LoVo (cell line): ENCODE measurements at regions not wholly inside any gene's neighbourhood (a gene's known extent, or its start where the extent isn't known, plus 50 kb on each side); places are given as distances from the start of the nearest gene placed in this dataset.
"Not testable (repeated sequence)": the region's sequence is repeated elsewhere in the genome, so short reads cannot be mapped to it uniquely, and the experiment has no call there.

ENCODE experiments used
- DNase-seq: peaks from one replicate; pipeline ENCODE4 v3.0.0-alpha.2; 2016; ENCODE audit warnings: low spot score

- not testable (repeated sequence) for DNase-seq
Measured at GRCh38 chr1:120941066-120941465, 51.5 kb downstream of the PPIAL4A start.

GRCh38 chr1:120941836-120942217, 52.3 kb downstream of the PPIAL4A start:
- not testable (repeated sequence) for DNase-seq

- DNase-seq, result peak; percentile 78
Measured at GRCh38 chr1:120942218-120942944, 52.8 kb downstream of the PPIAL4A start.

- not testable (repeated sequence) for DNase-seq
Measured at GRCh38 chr1:120942945-120943319, 53.4 kb downstream of the PPIAL4A start.

GRCh38 chr1:120944691-120945090, 55.1 kb downstream of the PPIAL4A start:
- DNase-seq, result not testable (repeated sequence)

- not testable (repeated sequence) for DNase-seq
Measured at GRCh38 chr1:120945122-120945521, 55.6 kb downstream of the PPIAL4A start.

GRCh38 chr1:120947114-120947513, 57.5 kb downstream of the PPIAL4A start:
- DNase-seq, result not testable (repeated sequence)

- DNase-seq, result not testable (repeated sequence)
Measured at GRCh38 chr1:120949724-120950123, 60.2 kb downstream of the PPIAL4A start.

GRCh38 chr1:120950633-120951032, 61.1 kb downstream of the PPIAL4A start:
- DNase-seq, result not testable (repeated sequence)

GRCh38 chr1:120951100-120951499, 61.5 kb downstream of the PPIAL4A start:
- not testable (repeated sequence) for DNase-seq

GRCh38 chr1:120952207-120952870, 62.8 kb downstream of the PPIAL4A start:
- not testable (repeated sequence) for DNase-seq

GRCh38 chr1:120952871-120953265, 63.3 kb downstream of the PPIAL4A start:
- not testable (repeated sequence) for DNase-seq

GRCh38 chr1:120954736-120955135, 65.2 kb downstream of the PPIAL4A start:
- DNase-seq, result no peak

- not testable (repeated sequence) for DNase-seq
Measured at GRCh38 chr1:120955961-120956360, 66.4 kb downstream of the PPIAL4A start.

GRCh38 chr1:120966018-120966417, 76.4 kb downstream of the PPIAL4A start:
- DNase-seq, result not testable (repeated sequence)

- peak; percentile 67 for DNase-seq
Measured at GRCh38 chr1:120972863-120973262, 83.3 kb downstream of the PPIAL4A start.

GRCh38 chr1:120973836-120974235, 84.3 kb downstream of the PPIAL4A start:
- not testable (repeated sequence) for DNase-seq

GRCh38 chr1:120977279-120977678, 87.7 kb downstream of the PPIAL4A start:
- DNase-seq, result not testable (repeated sequence)

- not testable (repeated sequence) for DNase-seq
Measured at GRCh38 chr1:120981489-120982094, 92.0 kb downstream of the PPIAL4A start.

GRCh38 chr1:120994614-120995013, 105.0 kb downstream of the PPIAL4A start:
- not testable (repeated sequence) for DNase-seq

- DNase-seq, result not testable (repeated sequence)
Measured at GRCh38 chr1:120995025-120995424, 105.5 kb downstream of the PPIAL4A start.

- not testable (repeated sequence) for DNase-seq
Measured at GRCh38 chr1:121001090-121001726, 111.6 kb downstream of the PPIAL4A start.
